ENCODE measurements at regions not wholly inside any gene's neighbourhood (a gene's known extent, or its start where the extent isn't known, plus 50 kb on each side); places are given as distances from the start of the nearest gene placed in this dataset.

GRCh38 chr5:175124251-175124813 is 319.6 kb downstream of the DRD1 start:
- Histone ChIP-seq H3K27ac (ENCODE audit: low read depth, low read length) (no peak overlapping the region), H3K4me1 (ENCODE audit: insufficient read depth, low read length) (0 out of 2 replicates have a peak, but pooled peaks cover 2% of the 10 kb centered on the region), H3K36me3 (ENCODE audit: insufficient read depth, low read length) (no peaks in the 10 kb centered on the region), H3K9ac (ENCODE audit: low read depth, low read length) (no peak overlapping the region), H3K9me3 (ENCODE audit: insufficient read depth, low read depth, low read length) (no peaks in the 10 kb centered on the region), H3K4me3 (ENCODE audit: low read length) (no peak overlapping the region), H3K27me3 (ENCODE audit: insufficient read depth, low read length) (no peaks in the 10 kb centered on the region)
- 97% methylated on average over 4 of the region's 4 CpGs for WGBS

- Histone ChIP-seq H3K4me1 (ENCODE audit: insufficient read depth, low read length) (peaks cover 3% of the 10 kb centered on the region; the same call in 1 of the 2 replicates), H3K27me3 (ENCODE audit: insufficient read depth, low read length) (no peaks in the 10 kb centered on the region), H3K4me3 (ENCODE audit: low read length) (no peak overlapping the region), H3K9ac (ENCODE audit: low read depth, low read length) (no peak overlapping the region), H3K9me3 (ENCODE audit: insufficient read depth, low read depth, low read length) (no peaks in the 10 kb centered on the region), H3K36me3 (ENCODE audit: insufficient read depth, low read length) (no peaks in the 10 kb centered on the region), H3K27ac (ENCODE audit: low read depth, low read length) (no peak overlapping the region)
- WGBS = 95% methylated on average over 6 of the region's 6 CpGs
Observed at GRCh38 chr5:175123542-175123941, 320.4 kb downstream of the DRD1 start.

- H3K27me3 ChIP-seq (ENCODE audit: insufficient read depth, low read length) = no peaks in the 10 kb centered on the region
- whole genome bisulfite sequencing = 99% methylated on average over 2 of the region's 2 CpGs
- no peak overlapping the region for H3K9ac ChIP-seq (ENCODE audit: low read depth, low read length)
- H3K4me1 ChIP-seq (ENCODE audit: insufficient read depth, low read length) = peaks cover 8% of the 10 kb centered on the region; the same call in 1 of the 2 replicates
- H3K36me3 ChIP-seq (ENCODE audit: insufficient read depth, low read length) = no peaks in the 10 kb centered on the region
- no peaks in the 10 kb centered on the region for H3K9me3 ChIP-seq (ENCODE audit: insufficient read depth, low read depth, low read length)
- H3K4me3 ChIP-seq (ENCODE audit: low read length) = no peak overlapping the region
- no peak overlapping the region for H3K27ac ChIP-seq (ENCODE audit: low read depth, low read length)
Observed at GRCh38 chr5:175121457-175121856, 322.5 kb downstream of the DRD1 start.

GRCh38 chr5:175120412-175120811 is 323.6 kb downstream of the DRD1 start:
- no peak overlapping the region for H3K4me3 ChIP-seq (ENCODE audit: low read length)
- H3K27me3 ChIP-seq (ENCODE audit: insufficient read depth, low read length) = no peaks in the 10 kb centered on the region
- 72% methylated on average over 7 of the region's 7 CpGs for WGBS

GRCh38 chr5:175118700-175119309 is 325.2 kb downstream of the DRD1 start:
- 40% methylated on average over 3 of the region's 3 CpGs for WGBS
- no peak overlapping the region for H3K9ac ChIP-seq (ENCODE audit: low read depth, low read length)
- no peaks in the 10 kb centered on the region for H3K27me3 ChIP-seq (ENCODE audit: insufficient read depth, low read length)
- no peaks in the 10 kb centered on the region for H3K36me3 ChIP-seq (ENCODE audit: insufficient read depth, low read length)
- H3K9me3 ChIP-seq (ENCODE audit: insufficient read depth, low read depth, low read length) = no peaks in the 10 kb centered on the region
- H3K4me3 ChIP-seq (ENCODE audit: low read length) = no peak overlapping the region
- H3K4me1 ChIP-seq (ENCODE audit: insufficient read depth, low read length) = peaks cover 15% of the 10 kb centered on the region
- H3K27ac ChIP-seq (ENCODE audit: low read depth, low read length) = no peak overlapping the region; the same call in 1 of the 2 replicates

More at GRCh38 chr5:175120412-175120811, 323.6 kb downstream of the DRD1 start:
- Histone ChIP-seq H3K36me3 (ENCODE audit: insufficient read depth, low read length) (no peaks in the 10 kb centered on the region), H3K9ac (ENCODE audit: low read depth, low read length) (no peak overlapping the region), H3K4me1 (ENCODE audit: insufficient read depth, low read length) (peaks cover 15% of the 10 kb centered on the region), H3K9me3 (ENCODE audit: insufficient read depth, low read depth, low read length) (no peaks in the 10 kb centered on the region), H3K27ac (ENCODE audit: low read depth, low read length) (no peak overlapping the region)

- Histone ChIP-seq H3K36me3 (ENCODE audit: insufficient read depth, low read length) (no peaks in the 10 kb centered on the region), H3K9ac (ENCODE audit: low read depth, low read length) (no peak overlapping the region), H3K4me1 (ENCODE audit: insufficient read depth, low read length) (peaks cover 15% of the 10 kb centered on the region), H3K4me3 (ENCODE audit: low read length) (no peak overlapping the region), H3K27ac (ENCODE audit: low read depth, low read length) (no peak overlapping the region), H3K27me3 (ENCODE audit: insufficient read depth, low read length) (no peaks in the 10 kb centered on the region), H3K9me3 (ENCODE audit: insufficient read depth, low read depth, low read length) (no peaks in the 10 kb centered on the region)
- 88% methylated on average over 2 of the region's 3 CpGs for WGBS
Observed at GRCh38 chr5:175116466-175117048, 327.4 kb downstream of the DRD1 start.

GRCh38 chr5:175115831-175116230 is 328.2 kb downstream of the DRD1 start:
- Histone ChIP-seq H3K36me3 (ENCODE audit: insufficient read depth, low read length) (no peaks in the 10 kb centered on the region), H3K9me3 (ENCODE audit: insufficient read depth, low read depth, low read length) (no peaks in the 10 kb centered on the region), H3K9ac (ENCODE audit: low read depth, low read length) (no peak overlapping the region), H3K4me1 (ENCODE audit: insufficient read depth, low read length) (peaks cover 15% of the 10 kb centered on the region), H3K27ac (ENCODE audit: low read depth, low read length) (no peak overlapping the region), H3K4me3 (ENCODE audit: low read length) (no peak overlapping the region), H3K27me3 (ENCODE audit: insufficient read depth, low read length) (no peaks in the 10 kb centered on the region)
- 87% methylated on average over 9 of the region's 9 CpGs for WGBS

- Histone ChIP-seq H3K9ac (ENCODE audit: low read depth, low read length) (no peak overlapping the region), H3K4me3 (ENCODE audit: low read length) (no peak overlapping the region), H3K36me3 (ENCODE audit: insufficient read depth, low read length) (no peaks in the 10 kb centered on the region), H3K9me3 (ENCODE audit: insufficient read depth, low read depth, low read length) (peaks cover 10% of the 10 kb centered on the region; the same call in 1 of the 2 replicates), H3K27me3 (ENCODE audit: insufficient read depth, low read length) (no peaks in the 10 kb centered on the region), H3K4me1 (ENCODE audit: insufficient read depth, low read length) (peaks cover 15% of the 10 kb centered on the region), H3K27ac (ENCODE audit: low read depth, low read length) (no peak overlapping the region)
- 85% methylated on average over 1 of the region's 2 CpGs for WGBS
Observed at GRCh38 chr5:175113947-175114346, 330.0 kb downstream of the DRD1 start.

GRCh38 chr5:175109058-175109755 is 334.8 kb downstream of the DRD1 start:
- 93% methylated on average over 4 of the region's 4 CpGs for whole genome bisulfite sequencing
- Histone ChIP-seq H3K4me1 (ENCODE audit: insufficient read depth, low read length) (no peaks in the 10 kb centered on the region), H3K4me3 (ENCODE audit: low read length) (no peak overlapping the region), H3K27ac (ENCODE audit: low read depth, low read length) (no peak overlapping the region), H3K36me3 (ENCODE audit: insufficient read depth, low read length) (no peaks in the 10 kb centered on the region), H3K9me3 (ENCODE audit: insufficient read depth, low read depth, low read length) (peaks cover 11% of the 10 kb centered on the region; the same call in 1 of the 2 replicates), H3K9ac (ENCODE audit: low read depth, low read length) (no peak overlapping the region), H3K27me3 (ENCODE audit: insufficient read depth, low read length) (no peaks in the 10 kb centered on the region)

- 94% methylated on average over 5 of the region's 5 CpGs for WGBS
- no peak overlapping the region for H3K9ac ChIP-seq (ENCODE audit: low read depth, low read length)
- no peak overlapping the region for H3K27ac ChIP-seq (ENCODE audit: low read depth, low read length)
- peaks cover 11% of the 10 kb centered on the region; the same call in 1 of the 2 replicates for H3K9me3 ChIP-seq (ENCODE audit: insufficient read depth, low read depth, low read length)
- H3K4me3 ChIP-seq (ENCODE audit: low read length) = no peak overlapping the region
- H3K27me3 ChIP-seq (ENCODE audit: insufficient read depth, low read length) = no peaks in the 10 kb centered on the region
- peaks cover 3% of the 10 kb centered on the region; the same call in 1 of the 2 replicates for H3K4me1 ChIP-seq (ENCODE audit: insufficient read depth, low read length)
- no peaks in the 10 kb centered on the region for H3K36me3 ChIP-seq (ENCODE audit: insufficient read depth, low read length)
Observed at GRCh38 chr5:175107865-175108264, 336.1 kb downstream of the DRD1 start.

- H3K9ac ChIP-seq (ENCODE audit: low read depth, low read length) = no peak overlapping the region
- H3K27me3 ChIP-seq (ENCODE audit: insufficient read depth, low read length) = no peaks in the 10 kb centered on the region
- H3K36me3 ChIP-seq (ENCODE audit: insufficient read depth, low read length) = no peaks in the 10 kb centered on the region
- no peak overlapping the region for H3K4me3 ChIP-seq (ENCODE audit: low read length)
- 100% methylated on average over 1 of the region's 1 CpG for WGBS
- no peak overlapping the region for H3K27ac ChIP-seq (ENCODE audit: low read depth, low read length)
- H3K4me1 ChIP-seq (ENCODE audit: insufficient read depth, low read length) = peaks cover 3% of the 10 kb centered on the region; the same call in 1 of the 2 replicates
- H3K9me3 ChIP-seq (ENCODE audit: insufficient read depth, low read depth, low read length) = peaks cover 11% of the 10 kb centered on the region; the same call in 1 of the 2 replicates
Observed at GRCh38 chr5:175107028-175107588, 336.9 kb downstream of the DRD1 start.

Data from HUES64 (cell line).